ENCODE measurements at regions not wholly inside any gene's neighbourhood (a gene's known extent, or its start where the extent isn't known, plus 50 kb on each side); places are given as distances from the start of the nearest gene placed in this dataset.

- TF ChIP-seq CTCF (conservative IDR thresholded peaks at IDR 0.05; ENCODE audit: low read depth, low read length) (no peak), POLR2A (IDR thresholded peaks at IDR 0.05; ENCODE audit: low read depth, low read length) (no peak), CHD1 (IDR thresholded peaks at IDR 0.05; ENCODE audit: low read depth, low read length) (no peak), SMC3 (IDR thresholded peaks at IDR 0.05; ENCODE audit: low read depth, low read length) (no peak), USF2 (IDR thresholded peaks at IDR 0.05; ENCODE audit: low read depth, low read length) (no peak), RFX5 (IDR thresholded peaks at IDR 0.05; ENCODE audit: low read depth, low read length) (no peak), MAFK (IDR thresholded peaks at IDR 0.05; ENCODE audit: low read depth, low read length) (no peak), CEBPB (IDR thresholded peaks at IDR 0.05; ENCODE audit: low read depth, low read length) (no peak), RAD21 (IDR thresholded peaks at IDR 0.05; ENCODE audit: low read length) (no peak), MXI1 (IDR thresholded peaks at IDR 0.05; ENCODE audit: borderline replicate concordance, low read depth, low read length) (no peak), BHLHE40 (IDR thresholded peaks at IDR 0.05; ENCODE audit: low read depth, low read length) (no peak), NFE2L2 (IDR thresholded peaks at IDR 0.05; ENCODE audit: low read depth, low read length) (no peak)
- TF ChIP-seq, protein P1, sequence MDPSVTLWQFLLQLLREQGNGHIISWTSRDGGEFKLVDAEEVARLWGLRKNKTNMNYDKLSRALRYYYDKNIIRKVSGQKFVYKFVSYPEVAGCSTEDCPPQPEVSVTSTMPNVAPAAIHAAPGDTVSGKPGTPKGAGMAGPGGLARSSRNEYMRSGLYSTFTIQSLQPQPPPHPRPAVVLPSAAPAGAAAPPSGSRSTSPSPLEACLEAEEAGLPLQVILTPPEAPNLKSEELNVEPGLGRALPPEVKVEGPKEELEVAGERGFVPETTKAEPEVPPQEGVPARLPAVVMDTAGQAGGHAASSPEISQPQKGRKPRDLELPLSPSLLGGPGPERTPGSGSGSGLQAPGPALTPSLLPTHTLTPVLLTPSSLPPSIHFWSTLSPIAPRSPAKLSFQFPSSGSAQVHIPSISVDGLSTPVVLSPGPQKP (IDR thresholded peaks at IDR 0.05; ENCODE audit: borderline replicate concordance, low read depth, low read length): no peak
Observed at GRCh38 chr3:20406611-20407011, 220.6 kb upstream of the SGO1 start.
